Endothelial cell (in vitro differentiated cells): ENCODE measurements at regions not wholly inside any gene's neighbourhood (a gene's known extent, or its start where the extent isn't known, plus 50 kb on each side); places are given as distances from the start of the nearest gene placed in this dataset.

Source experiments
- DNase-seq: peaks from one replicate; pipeline ENCODE4 v3.0.0; 2021; ENCODE audit warnings: low spot score
- H3K27ac Mint-ChIP-seq: one replicate; pipeline ENCODE4 v1.8.0; 2021; ENCODE audit warnings: mixed read lengths, inconsistent platforms; ENCODE audit not compliant: unreplicated experiment
- H3K27me3 Mint-ChIP-seq: one replicate; pipeline ENCODE4 v1.8.0; 2021; ENCODE audit warnings: mild to moderate bottlenecking, moderate library complexity, mixed read lengths, inconsistent platforms; ENCODE audit not compliant: unreplicated experiment
- H3K36me3 Mint-ChIP-seq: one replicate; pipeline ENCODE4 v1.8.0; 2021; ENCODE audit warnings: mild to moderate bottlenecking, low read depth, mixed read lengths, inconsistent platforms; ENCODE audit not compliant: unreplicated experiment
- H3K4me1 Mint-ChIP-seq: one replicate; pipeline ENCODE4 v1.8.0; 2021; ENCODE audit warnings: mild to moderate bottlenecking, mixed read lengths, inconsistent platforms; ENCODE audit not compliant: unreplicated experiment
- H3K4me3 Mint-ChIP-seq: one replicate; pipeline ENCODE4 v1.8.0; 2021; ENCODE audit warnings: mild to moderate bottlenecking, mixed read lengths, inconsistent platforms; ENCODE audit not compliant: unreplicated experiment
- H3K9me3 Mint-ChIP-seq: one replicate; pipeline ENCODE4 v1.8.0; 2021; ENCODE audit warnings: mixed read lengths, inconsistent platforms; ENCODE audit not compliant: unreplicated experiment
- TF ChIP-seq, protein P1 (sequence below): fragments of 200-600 bp; sonication (generic); IDR thresholded peaks from one replicate; pipeline ENCODE4 v1.5.0; 2021; ENCODE audit warnings: antibody characterized with exemption; ENCODE audit not compliant: unreplicated experiment

GRCh38 chr20:22821796-22822195, 213.3 kb upstream of the SSTR4 start:
- H3K4me3 Mint-ChIP-seq: no peak overlapping the region
- no peaks in the 10 kb centered on the region for H3K9me3 Mint-ChIP-seq
- H3K36me3 Mint-ChIP-seq: no peaks in the 10 kb centered on the region
- TF ChIP-seq, protein P1, sequence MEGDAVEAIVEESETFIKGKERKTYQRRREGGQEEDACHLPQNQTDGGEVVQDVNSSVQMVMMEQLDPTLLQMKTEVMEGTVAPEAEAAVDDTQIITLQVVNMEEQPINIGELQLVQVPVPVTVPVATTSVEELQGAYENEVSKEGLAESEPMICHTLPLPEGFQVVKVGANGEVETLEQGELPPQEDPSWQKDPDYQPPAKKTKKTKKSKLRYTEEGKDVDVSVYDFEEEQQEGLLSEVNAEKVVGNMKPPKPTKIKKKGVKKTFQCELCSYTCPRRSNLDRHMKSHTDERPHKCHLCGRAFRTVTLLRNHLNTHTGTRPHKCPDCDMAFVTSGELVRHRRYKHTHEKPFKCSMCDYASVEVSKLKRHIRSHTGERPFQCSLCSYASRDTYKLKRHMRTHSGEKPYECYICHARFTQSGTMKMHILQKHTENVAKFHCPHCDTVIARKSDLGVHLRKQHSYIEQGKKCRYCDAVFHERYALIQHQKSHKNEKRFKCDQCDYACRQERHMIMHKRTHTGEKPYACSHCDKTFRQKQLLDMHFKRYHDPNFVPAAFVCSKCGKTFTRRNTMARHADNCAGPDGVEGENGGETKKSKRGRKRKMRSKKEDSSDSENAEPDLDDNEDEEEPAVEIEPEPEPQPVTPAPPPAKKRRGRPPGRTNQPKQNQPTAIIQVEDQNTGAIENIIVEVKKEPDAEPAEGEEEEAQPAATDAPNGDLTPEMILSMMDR: no peak
- no peak for DNase-seq
- peaks cover 1% of the 10 kb centered on the region for H3K27me3 Mint-ChIP-seq
- H3K4me1 Mint-ChIP-seq: peaks cover 8% of the 10 kb centered on the region
- no peak overlapping the region for H3K27ac Mint-ChIP-seq

- H3K27ac Mint-ChIP-seq: no peak overlapping the region
- H3K9me3 Mint-ChIP-seq: no peaks in the 10 kb centered on the region
- no peaks in the 10 kb centered on the region for H3K36me3 Mint-ChIP-seq
- H3K4me3 Mint-ChIP-seq: no peak overlapping the region
- peaks cover 1% of the 10 kb centered on the region for H3K27me3 Mint-ChIP-seq
- DNase-seq: no peak
- TF ChIP-seq, protein P1: no peak
- peaks cover 8% of the 10 kb centered on the region for H3K4me1 Mint-ChIP-seq
Observed at GRCh38 chr20:22823119-22823518, 212.0 kb upstream of the SSTR4 start.

DNA sequence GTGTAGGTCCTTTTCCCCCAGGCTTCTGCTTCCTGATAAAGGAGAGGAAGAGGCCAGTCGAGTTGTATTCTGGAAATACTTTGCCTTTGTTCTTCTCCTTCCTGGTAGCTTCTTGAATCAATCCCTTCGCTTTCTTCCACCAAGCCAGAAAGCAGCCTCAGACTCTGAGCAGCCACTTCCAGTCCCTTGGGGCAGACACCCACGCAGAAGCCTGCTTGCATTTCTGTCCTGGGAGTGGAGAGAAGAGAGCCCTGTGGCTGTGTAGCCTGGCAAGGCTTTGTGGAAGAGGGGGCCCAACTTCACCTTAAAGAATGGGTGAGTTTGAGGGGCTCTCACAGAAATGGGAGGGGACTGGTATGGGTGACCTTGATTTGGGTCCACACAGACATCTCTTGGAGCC, 211.0 kb upstream of the SSTR4 start:
- TF ChIP-seq, protein P1: no peak
- Mint-ChIP-seq H3K4me3 (no peak overlapping the region), H3K27me3 (peaks cover 5% of the 10 kb centered on the region), H3K36me3 (no peaks in the 10 kb centered on the region), H3K4me1 (peaks cover 8% of the 10 kb centered on the region), H3K27ac (no peak overlapping the region), H3K9me3 (no peaks in the 10 kb centered on the region)
- no peak for DNase-seq

- Mint-ChIP-seq H3K4me3 (no peak overlapping the region), H3K27me3 (peaks cover 5% of the 10 kb centered on the region), H3K4me1 (peaks cover 4% of the 10 kb centered on the region), H3K9me3 (no peaks in the 10 kb centered on the region), H3K27ac (no peak overlapping the region), H3K36me3 (no peaks in the 10 kb centered on the region)
- DNase-seq: no peak
- TF ChIP-seq, protein P1: no peak
Observed at GRCh38 chr20:22825076-22825475, 210.0 kb upstream of the SSTR4 start.

GRCh38 chr20:22825546-22825945, 209.6 kb upstream of the SSTR4 start:
- no peak overlapping the region for H3K4me3 Mint-ChIP-seq
- H3K27ac Mint-ChIP-seq: no peak overlapping the region
- H3K36me3 Mint-ChIP-seq: no peaks in the 10 kb centered on the region
- H3K4me1 Mint-ChIP-seq: peaks cover 4% of the 10 kb centered on the region
- H3K9me3 Mint-ChIP-seq: no peaks in the 10 kb centered on the region
- DNase-seq: no peak
- TF ChIP-seq, protein P1: no peak
- peaks cover 5% of the 10 kb centered on the region for H3K27me3 Mint-ChIP-seq
